Esophagus squamous epithelium (tissue), 4 donors: ENCODE measurements at regions not wholly inside any gene's neighbourhood (a gene's known extent, or its start where the extent isn't known, plus 50 kb on each side); places are given as distances from the start of the nearest gene placed in this dataset.
"Not testable (repeated sequence)": the region's sequence is repeated elsewhere in the genome, so short reads cannot be mapped to it uniquely, and the experiment has no call there.

Source experiments
- POLR2A ChIP-seq, 4 donors: fragments of 450-650 bp; IDR thresholded peaks; one replicate each; pipeline ENCODE4 v1.6.1; 2017; ENCODE audit warnings: antibody characterized with exemption in 4 of 4, mild to moderate bottlenecking in 4 of 4, moderate library complexity in 3 of 4
- TF ChIP-seq, protein P1 (sequence below), 6 experiments: fragments of 450-650 bp in 4 of 6; fragments of 200-600 bp in 2 of 6; sonication (generic) in 2 of 6; IDR thresholded peaks; one replicate each; pipeline ENCODE4 v1.5.1; 2016 to 2019; ENCODE audit warnings: antibody characterized with exemption in 6 of 6, mild to moderate bottlenecking in 4 of 6, moderate library complexity in 4 of 6

DNA sequence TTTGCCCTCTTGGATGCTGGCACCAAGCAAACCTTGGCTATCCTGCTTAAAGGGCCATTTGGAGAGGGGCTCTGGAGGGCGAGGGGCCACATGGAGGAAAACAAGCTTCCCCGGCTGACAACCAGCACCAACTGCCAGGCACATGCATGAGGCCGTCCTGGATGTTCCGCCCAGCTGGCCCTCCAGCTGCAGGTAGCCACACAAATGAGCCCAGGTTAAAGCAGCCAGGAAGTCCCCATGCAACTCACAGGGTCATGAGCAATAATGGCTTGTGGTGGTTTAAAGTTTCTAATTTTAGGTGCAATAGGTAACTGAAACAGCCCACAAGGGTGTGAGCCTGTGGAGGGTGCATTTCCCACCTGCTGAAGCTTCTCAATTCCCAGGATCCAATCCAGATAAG is 88.6 kb upstream of the FAM90A1 start:
- TF ChIP-seq, protein P1, sequence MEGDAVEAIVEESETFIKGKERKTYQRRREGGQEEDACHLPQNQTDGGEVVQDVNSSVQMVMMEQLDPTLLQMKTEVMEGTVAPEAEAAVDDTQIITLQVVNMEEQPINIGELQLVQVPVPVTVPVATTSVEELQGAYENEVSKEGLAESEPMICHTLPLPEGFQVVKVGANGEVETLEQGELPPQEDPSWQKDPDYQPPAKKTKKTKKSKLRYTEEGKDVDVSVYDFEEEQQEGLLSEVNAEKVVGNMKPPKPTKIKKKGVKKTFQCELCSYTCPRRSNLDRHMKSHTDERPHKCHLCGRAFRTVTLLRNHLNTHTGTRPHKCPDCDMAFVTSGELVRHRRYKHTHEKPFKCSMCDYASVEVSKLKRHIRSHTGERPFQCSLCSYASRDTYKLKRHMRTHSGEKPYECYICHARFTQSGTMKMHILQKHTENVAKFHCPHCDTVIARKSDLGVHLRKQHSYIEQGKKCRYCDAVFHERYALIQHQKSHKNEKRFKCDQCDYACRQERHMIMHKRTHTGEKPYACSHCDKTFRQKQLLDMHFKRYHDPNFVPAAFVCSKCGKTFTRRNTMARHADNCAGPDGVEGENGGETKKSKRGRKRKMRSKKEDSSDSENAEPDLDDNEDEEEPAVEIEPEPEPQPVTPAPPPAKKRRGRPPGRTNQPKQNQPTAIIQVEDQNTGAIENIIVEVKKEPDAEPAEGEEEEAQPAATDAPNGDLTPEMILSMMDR (IDR thresholded peaks at IDR 0.05): not testable (repeated sequence)
- TF ChIP-seq POLR2A (IDR thresholded peaks at IDR 0.05): not testable (repeated sequence)
